Middle frontal gyrus (tissue), 1 donor: ENCODE measurements at regions not wholly inside any gene's neighbourhood (a gene's known extent, or its start where the extent isn't known, plus 50 kb on each side); places are given as distances from the start of the nearest gene placed in this dataset.
"Not testable (repeated sequence)": the region's sequence is repeated elsewhere in the genome, so short reads cannot be mapped to it uniquely, and the experiment has no call there.

Experiments
- DNase-seq: peaks from one replicate; pipeline ENCODE4 v3.0.0-alpha.2; 2015; ENCODE audit warnings: low spot score; ENCODE audit errors: extremely low spot score

- no peak for DNase-seq
Measured at GRCh38 chr20:55094353-55094861, 619.0 kb downstream of the DOK5 start.

- DNase-seq, result no peak
Measured at GRCh38 chr20:55090286-55090685, 614.9 kb downstream of the DOK5 start.

- DNase-seq, result no peak
Measured at GRCh38 chr20:55086421-55086820, 611.0 kb downstream of the DOK5 start.

- DNase-seq, result no peak
Measured at GRCh38 chr20:55079917-55080316, 604.5 kb downstream of the DOK5 start.

GRCh38 chr20:55074266-55074840 is 599.0 kb downstream of the DOK5 start:
- DNase-seq, result not testable (repeated sequence)

- no peak for DNase-seq
Measured at GRCh38 chr20:55070001-55070400, 594.6 kb downstream of the DOK5 start.

GRCh38 chr20:55067158-55067825 is 591.9 kb downstream of the DOK5 start:
- no peak for DNase-seq

- DNase-seq, result no peak
Measured at GRCh38 chr20:55058938-55059337, 583.5 kb downstream of the DOK5 start.

GRCh38 chr20:55057779-55058415 is 582.5 kb downstream of the DOK5 start:
- no peak for DNase-seq

GRCh38 chr20:55054453-55054852 is 579.1 kb downstream of the DOK5 start:
- DNase-seq, result no peak

- DNase-seq, result no peak
Measured at GRCh38 chr20:55053389-55053788, 578.0 kb downstream of the DOK5 start.

- no peak for DNase-seq
Measured at GRCh38 chr20:55052459-55052858, 577.1 kb downstream of the DOK5 start.

- DNase-seq, result no peak
Measured at GRCh38 chr20:55038684-55039083, 563.3 kb downstream of the DOK5 start.

- no peak for DNase-seq
Measured at GRCh38 chr20:55031971-55032370, 556.6 kb downstream of the DOK5 start.

GRCh38 chr20:55014766-55015165 is 539.4 kb downstream of the DOK5 start:
- DNase-seq, result no peak

GRCh38 chr20:55010761-55011160 is 535.4 kb downstream of the DOK5 start:
- DNase-seq, result no peak

GRCh38 chr20:55009066-55009465 is 533.7 kb downstream of the DOK5 start:
- DNase-seq, result no peak

GRCh38 chr20:55004044-55004443 is 528.7 kb downstream of the DOK5 start:
- no peak for DNase-seq

- no peak for DNase-seq
Measured at GRCh38 chr20:54995553-54995952, 520.2 kb downstream of the DOK5 start.

- DNase-seq, result no peak
Measured at GRCh38 chr20:54995011-54995410, 519.6 kb downstream of the DOK5 start.

GRCh38 chr20:54985091-54985490 is 509.7 kb downstream of the DOK5 start:
- no peak for DNase-seq

GRCh38 chr20:54984104-54984448 is 508.7 kb downstream of the DOK5 start:
- no peak for DNase-seq
